Calu3 (cell line): ENCODE measurements at regions not wholly inside any gene's neighbourhood (a gene's known extent, or its start where the extent isn't known, plus 50 kb on each side); places are given as distances from the start of the nearest gene placed in this dataset.
"Not testable (repeated sequence)": the region's sequence is repeated elsewhere in the genome, so short reads cannot be mapped to it uniquely, and the experiment has no call there.

ENCODE experiments used
- BruUV-seq: library from RNA; stranded (reverse); fragments of 400-500 nt; replicated peaks from 2 replicates; lab custom pipeline; 2021; lab: Mats Ljungman, UMichigan
- CTCF ChIA-PET: fragments of 300-600 bp; sonication (Branson Sonifier 250); formaldehyde crosslinking; loops from one replicate; lab custom pipeline; 2022; ENCODE audit warnings: antibody characterized with exemption; lab: Charles Lee
- DNase-seq: peaks from one replicate; pipeline ENCODE4 v3.0.0; 2022
- H3K27ac Mint-ChIP-seq: one replicate; pipeline ENCODE4 v1.8.0; 2022; ENCODE audit warnings: mixed read lengths; ENCODE audit not compliant: unreplicated experiment
- H3K27me3 Mint-ChIP-seq: one replicate; pipeline ENCODE4 v1.8.0; 2022; ENCODE audit warnings: mixed read lengths; ENCODE audit not compliant: unreplicated experiment
- H3K36me3 Mint-ChIP-seq: one replicate; pipeline ENCODE4 v1.8.0; 2022; ENCODE audit warnings: mild to moderate bottlenecking, moderate library complexity, mixed read lengths; ENCODE audit not compliant: insufficient read depth, unreplicated experiment
- H3K4me1 Mint-ChIP-seq: one replicate; pipeline ENCODE4 v1.8.0; 2022; ENCODE audit warnings: mild to moderate bottlenecking, low read depth, mixed read lengths; ENCODE audit not compliant: unreplicated experiment
- H3K4me3 Mint-ChIP-seq: one replicate; pipeline ENCODE4 v1.8.0; 2022; ENCODE audit warnings: mild to moderate bottlenecking, low read depth, moderate library complexity, mixed read lengths; ENCODE audit not compliant: unreplicated experiment
- H3K9me3 Mint-ChIP-seq: one replicate; pipeline ENCODE4 v1.8.0; 2022; ENCODE audit warnings: low read depth, mixed read lengths; ENCODE audit not compliant: unreplicated experiment
- intact Hi-C: fragments of 100-400 bp; cut with micrococcal nuclease; formaldehyde crosslinking; loops from one replicate; pipeline ENCODE4 v1.10.0; 2022; ENCODE audit not compliant: unreplicated experiment
- TF ChIP-seq, protein P1 (sequence below): fragments of 200-600 bp; IDR thresholded peaks from one replicate; pipeline ENCODE4 v1.8.0; 2022; ENCODE audit warnings: antibody characterized with exemption; ENCODE audit not compliant: unreplicated experiment

DNA sequence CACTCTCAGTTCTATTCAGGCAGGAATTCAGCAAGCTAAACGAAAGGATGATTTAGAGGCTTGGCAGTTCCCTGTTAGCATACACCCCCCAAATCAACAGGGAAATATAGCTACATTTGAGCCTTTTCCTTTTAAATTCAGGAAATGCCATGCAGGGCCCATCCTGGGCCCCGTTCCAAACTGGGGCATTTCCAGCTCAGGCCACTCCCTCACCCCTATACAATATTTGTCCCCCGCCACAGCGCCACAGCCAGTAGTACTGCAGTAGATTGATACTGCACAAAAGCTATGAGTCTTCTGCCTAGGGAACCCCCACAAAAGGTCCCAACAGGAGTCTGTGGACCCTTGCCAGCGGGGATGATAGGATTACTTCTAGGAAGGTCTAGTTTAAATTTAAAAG lies 102.0 kb upstream of the MAPK10 start:
- H3K4me3 Mint-ChIP-seq = no peak overlapping the region
- TF ChIP-seq, protein P1, sequence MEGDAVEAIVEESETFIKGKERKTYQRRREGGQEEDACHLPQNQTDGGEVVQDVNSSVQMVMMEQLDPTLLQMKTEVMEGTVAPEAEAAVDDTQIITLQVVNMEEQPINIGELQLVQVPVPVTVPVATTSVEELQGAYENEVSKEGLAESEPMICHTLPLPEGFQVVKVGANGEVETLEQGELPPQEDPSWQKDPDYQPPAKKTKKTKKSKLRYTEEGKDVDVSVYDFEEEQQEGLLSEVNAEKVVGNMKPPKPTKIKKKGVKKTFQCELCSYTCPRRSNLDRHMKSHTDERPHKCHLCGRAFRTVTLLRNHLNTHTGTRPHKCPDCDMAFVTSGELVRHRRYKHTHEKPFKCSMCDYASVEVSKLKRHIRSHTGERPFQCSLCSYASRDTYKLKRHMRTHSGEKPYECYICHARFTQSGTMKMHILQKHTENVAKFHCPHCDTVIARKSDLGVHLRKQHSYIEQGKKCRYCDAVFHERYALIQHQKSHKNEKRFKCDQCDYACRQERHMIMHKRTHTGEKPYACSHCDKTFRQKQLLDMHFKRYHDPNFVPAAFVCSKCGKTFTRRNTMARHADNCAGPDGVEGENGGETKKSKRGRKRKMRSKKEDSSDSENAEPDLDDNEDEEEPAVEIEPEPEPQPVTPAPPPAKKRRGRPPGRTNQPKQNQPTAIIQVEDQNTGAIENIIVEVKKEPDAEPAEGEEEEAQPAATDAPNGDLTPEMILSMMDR = no peak
- no peaks in the 10 kb centered on the region for H3K36me3 Mint-ChIP-seq
- CTCF ChIA-PET = no interaction called here
- no TSS peak for BruUV-seq
- peaks cover 2% of the 10 kb centered on the region for H3K9me3 Mint-ChIP-seq
- intact Hi-C loops = no loop called here
- no peak for DNase-seq
- no peaks in the 10 kb centered on the region for H3K27me3 Mint-ChIP-seq
- no peaks in the 10 kb centered on the region for H3K4me1 Mint-ChIP-seq
- H3K27ac Mint-ChIP-seq = no peak overlapping the region

DNA sequence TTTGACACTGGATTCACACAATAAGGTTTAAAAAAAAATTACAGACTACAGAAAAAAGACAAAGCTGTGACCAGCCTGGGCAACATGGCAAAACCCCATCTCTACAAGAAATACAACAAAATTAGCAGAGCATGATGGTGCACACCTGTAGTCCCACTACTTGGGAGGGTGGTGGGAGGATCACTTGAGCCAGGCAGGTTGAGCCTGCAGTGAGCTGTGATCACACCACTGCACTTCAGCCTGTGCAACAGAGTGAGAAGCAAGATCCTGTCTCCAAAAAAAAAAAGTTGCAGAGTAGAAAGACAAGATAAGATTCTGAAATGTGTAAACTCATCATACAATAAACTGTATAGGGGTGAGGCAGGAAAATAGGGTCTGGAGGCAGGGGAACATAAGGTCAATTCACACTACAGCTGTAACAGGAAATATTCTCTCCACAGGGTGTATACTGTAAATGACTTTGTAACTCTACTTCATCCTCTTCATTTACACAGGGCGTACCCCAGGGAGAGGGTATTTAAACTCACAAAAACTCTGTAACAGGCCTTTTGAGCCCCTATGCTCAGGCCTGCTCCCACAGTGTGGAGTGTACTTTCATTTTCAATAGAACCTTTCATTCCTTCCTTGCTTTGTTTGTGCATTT lies 112.6 kb upstream of the MAPK10 start:
- DNase-seq = no peak
- no TSS peak for BruUV-seq
- H3K36me3 Mint-ChIP-seq = no peaks in the 10 kb centered on the region
- no peaks in the 10 kb centered on the region for H3K9me3 Mint-ChIP-seq
- H3K27ac Mint-ChIP-seq = no peak overlapping the region
- TF ChIP-seq, protein P1 = no peak
- H3K27me3 Mint-ChIP-seq = no peaks in the 10 kb centered on the region
- H3K4me3 Mint-ChIP-seq = no peak overlapping the region
- H3K4me1 Mint-ChIP-seq = no peaks in the 10 kb centered on the region
- intact Hi-C loops = no loop called here
- CTCF ChIA-PET = no interaction called here

DNA sequence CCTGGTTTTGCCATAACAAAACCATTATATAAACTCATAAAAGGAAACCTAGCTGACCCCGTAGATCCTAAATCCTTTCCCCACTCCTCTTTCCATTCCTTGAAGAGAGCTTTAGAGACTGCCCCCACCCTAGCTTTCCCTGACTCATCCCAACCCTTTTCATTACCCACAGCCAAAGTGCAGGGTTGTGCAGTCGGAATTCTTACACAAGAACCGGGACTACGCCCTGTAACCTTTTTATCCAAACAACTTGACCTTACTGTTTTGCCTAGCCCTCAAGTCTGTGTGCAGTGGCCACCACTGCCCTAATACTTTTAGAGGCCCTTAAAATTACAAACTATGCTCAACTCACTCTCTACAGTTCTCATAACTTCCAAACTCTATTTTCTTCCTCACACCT lies 116.0 kb upstream of the PTPN13 start:
- H3K27me3 Mint-ChIP-seq, H3K9me3 Mint-ChIP-seq, BruUV-seq, intact Hi-C loops, H3K4me1 Mint-ChIP-seq, H3K36me3 Mint-ChIP-seq, CTCF ChIA-PET, H3K4me3 Mint-ChIP-seq, H3K27ac Mint-ChIP-seq, DNase-seq: not testable (repeated sequence)

DNA sequence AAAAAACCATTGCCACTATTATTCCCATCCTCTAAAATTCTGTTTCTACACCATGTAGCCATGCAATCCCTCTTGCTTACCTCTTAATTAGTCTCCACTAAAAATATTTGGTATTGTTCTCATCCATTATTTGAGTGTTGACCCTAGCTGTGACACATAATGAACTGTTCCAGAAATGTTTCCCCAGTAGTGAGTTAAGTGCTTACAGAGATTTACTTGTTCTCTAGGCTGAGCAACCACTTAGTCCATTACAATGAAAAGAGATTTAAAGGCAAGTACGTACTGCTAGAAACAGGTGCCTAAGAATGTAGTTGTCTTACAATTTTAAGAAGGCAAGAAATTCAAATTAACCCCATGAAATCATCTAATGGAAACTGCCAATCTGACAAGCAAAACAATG lies 112.7 kb upstream of the PTPN13 start:
- intact Hi-C loops = no loop called here
- no peak for DNase-seq
- BruUV-seq = no TSS peak
- Mint-ChIP-seq H3K9me3 (no peaks in the 10 kb centered on the region), H3K27me3 (no peaks in the 10 kb centered on the region), H3K4me1 (no peaks in the 10 kb centered on the region), H3K27ac (no peak overlapping the region), H3K4me3 (no peak overlapping the region), H3K36me3 (no peaks in the 10 kb centered on the region)
- CTCF ChIA-PET = interaction anchor here (0.7 kb wide), 1 partner anchor 71 kb away, joined by 3 read pairs; no protein-coding TSS in a partner anchor
- TF ChIP-seq, protein P1 = no peak
